ENCODE measurements at regions not wholly inside any gene's neighbourhood (a gene's known extent, or its start where the extent isn't known, plus 50 kb on each side); places are given as distances from the start of the nearest gene placed in this dataset.
"Not testable (repeated sequence)": the region's sequence is repeated elsewhere in the genome, so short reads cannot be mapped to it uniquely, and the experiment has no call there.

GRCh38 chr11:37857726-37858125, 1259.7 kb upstream of the RAG2 start:
- ATAC-seq: no peak

- ATAC-seq: no peak
These were observed 1251.7 kb upstream of the RAG2 start for GRCh38 chr11:37849706-37850105.

GRCh38 chr11:37843603-37844002, 1245.6 kb upstream of the RAG2 start:
- ATAC-seq: no peak

- no peak for ATAC-seq
These were observed 1243.0 kb upstream of the RAG2 start for GRCh38 chr11:37841016-37841415.

- ATAC-seq: not testable (repeated sequence)
These were observed 1242.3 kb upstream of the RAG2 start for GRCh38 chr11:37840345-37840744.

GRCh38 chr11:37830529-37830928, 1232.5 kb upstream of the RAG2 start:
- ATAC-seq: no peak

GRCh38 chr11:37817727-37818270, 1219.8 kb upstream of the RAG2 start:
- ATAC-seq: no peak

GRCh38 chr11:37812281-37812880, 1214.3 kb upstream of the RAG2 start:
- no peak for ATAC-seq

- no peak for ATAC-seq
These were observed 1213.3 kb upstream of the RAG2 start for GRCh38 chr11:37811349-37811748.

- ATAC-seq: no peak
These were observed 1206.6 kb upstream of the RAG2 start for GRCh38 chr11:37804666-37805065.

GRCh38 chr11:37788141-37788877, 1190.3 kb upstream of the RAG2 start:
- ATAC-seq: no peak

GRCh38 chr11:37786214-37786755, 1188.2 kb upstream of the RAG2 start:
- ATAC-seq: no peak

- ATAC-seq: no peak
These were observed 1176.4 kb upstream of the RAG2 start for GRCh38 chr11:37774441-37774840.

- no peak for ATAC-seq
These were observed 1172.1 kb upstream of the RAG2 start for GRCh38 chr11:37770145-37770544.

- no peak for ATAC-seq
These were observed 1164.0 kb upstream of the RAG2 start for GRCh38 chr11:37762079-37762478.

GRCh38 chr11:37755521-37755920, 1157.5 kb upstream of the RAG2 start:
- ATAC-seq: no peak

- ATAC-seq: no peak
These were observed 1150.6 kb upstream of the RAG2 start for GRCh38 chr11:37748641-37749040.

GRCh38 chr11:37747121-37747520, 1149.1 kb upstream of the RAG2 start:
- ATAC-seq: no peak

- ATAC-seq: no peak
These were observed 1129.3 kb upstream of the RAG2 start for GRCh38 chr11:37727371-37727770.

GRCh38 chr11:37724315-37724714, 1126.3 kb upstream of the RAG2 start:
- ATAC-seq: no peak

- ATAC-seq: no peak
These were observed 1123.4 kb upstream of the RAG2 start for GRCh38 chr11:37721485-37721884.

GRCh38 chr11:37718431-37718999, 1120.5 kb upstream of the RAG2 start:
- ATAC-seq: no peak

GRCh38 chr11:37712251-37712650, 1114.2 kb upstream of the RAG2 start:
- ATAC-seq: no peak

- no peak for ATAC-seq
These were observed 1112.0 kb upstream of the RAG2 start for GRCh38 chr11:37710031-37710430.
